ENCODE measurements at regions not wholly inside any gene's neighbourhood (a gene's known extent, or its start where the extent isn't known, plus 50 kb on each side); places are given as distances from the start of the nearest gene placed in this dataset.
A peak's percentile ranks its signal among the peaks of the same experiment; 100 is the strongest.
"Not testable (repeated sequence)": the region's sequence is repeated elsewhere in the genome, so short reads cannot be mapped to it uniquely, and the experiment has no call there.

- not testable (repeated sequence) for H3K4me2 ChIP-seq (ENCODE audit: insufficient read depth, low read length); H3K27ac ChIP-seq (ENCODE audit: low read depth, low read length); H4K20me1 ChIP-seq (ENCODE audit: insufficient read depth, low read length); DNase-seq (ENCODE audit: insufficient read length, low spot score, missing footprints); H3K36me3 ChIP-seq (ENCODE audit: insufficient read depth, low read length); H3K4me3 ChIP-seq (ENCODE audit: insufficient read depth, low read length); H3K79me2 ChIP-seq (ENCODE audit: insufficient read depth, low read length); H2AFZ ChIP-seq (ENCODE audit: low read length); H3K27me3 ChIP-seq (ENCODE audit: insufficient read depth, low read length); H3K9me3 ChIP-seq (ENCODE audit: low read depth, low read length); H3K4me1 ChIP-seq (ENCODE audit: insufficient read depth, low read length)
These were observed 687.6 kb upstream of the DEFB115 start for GRCh38 chr20:30569867-30570266.

- not testable (repeated sequence) for H3K4me3 ChIP-seq (ENCODE audit: insufficient read depth, low read length); H3K9me3 ChIP-seq (ENCODE audit: low read depth, low read length); H3K4me1 ChIP-seq (ENCODE audit: insufficient read depth, low read length); H3K27ac ChIP-seq (ENCODE audit: low read depth, low read length); H3K4me2 ChIP-seq (ENCODE audit: insufficient read depth, low read length); H4K20me1 ChIP-seq (ENCODE audit: insufficient read depth, low read length); DNase-seq (ENCODE audit: insufficient read length, low spot score, missing footprints); H3K27me3 ChIP-seq (ENCODE audit: insufficient read depth, low read length); H2AFZ ChIP-seq (ENCODE audit: low read length); H3K36me3 ChIP-seq (ENCODE audit: insufficient read depth, low read length); H3K79me2 ChIP-seq (ENCODE audit: insufficient read depth, low read length)
These were observed 686.8 kb upstream of the DEFB115 start for GRCh38 chr20:30570622-30571021.

GRCh38 chr20:30574337-30574736 is 683.1 kb upstream of the DEFB115 start:
- H3K9me3 ChIP-seq (ENCODE audit: low read depth, low read length); H3K4me1 ChIP-seq (ENCODE audit: insufficient read depth, low read length); H2AFZ ChIP-seq (ENCODE audit: low read length); H3K27ac ChIP-seq (ENCODE audit: low read depth, low read length); H3K79me2 ChIP-seq (ENCODE audit: insufficient read depth, low read length); H4K20me1 ChIP-seq (ENCODE audit: insufficient read depth, low read length); H3K4me2 ChIP-seq (ENCODE audit: insufficient read depth, low read length); H3K36me3 ChIP-seq (ENCODE audit: insufficient read depth, low read length); DNase-seq (ENCODE audit: insufficient read length, low spot score, missing footprints); H3K4me3 ChIP-seq (ENCODE audit: insufficient read depth, low read length); H3K27me3 ChIP-seq (ENCODE audit: insufficient read depth, low read length): not testable (repeated sequence)

GRCh38 chr20:30579069-30579468 is 678.4 kb upstream of the DEFB115 start:
- not testable (repeated sequence) for H3K36me3 ChIP-seq (ENCODE audit: insufficient read depth, low read length); DNase-seq (ENCODE audit: insufficient read length, low spot score, missing footprints); H3K4me1 ChIP-seq (ENCODE audit: insufficient read depth, low read length); H3K27me3 ChIP-seq (ENCODE audit: insufficient read depth, low read length); H4K20me1 ChIP-seq (ENCODE audit: insufficient read depth, low read length); H3K4me3 ChIP-seq (ENCODE audit: insufficient read depth, low read length); H3K79me2 ChIP-seq (ENCODE audit: insufficient read depth, low read length); H3K27ac ChIP-seq (ENCODE audit: low read depth, low read length); H3K9me3 ChIP-seq (ENCODE audit: low read depth, low read length); H3K4me2 ChIP-seq (ENCODE audit: insufficient read depth, low read length); H2AFZ ChIP-seq (ENCODE audit: low read length)

- H3K4me1 ChIP-seq (ENCODE audit: insufficient read depth, low read length); H4K20me1 ChIP-seq (ENCODE audit: insufficient read depth, low read length); H3K36me3 ChIP-seq (ENCODE audit: insufficient read depth, low read length); DNase-seq (ENCODE audit: insufficient read length, low spot score, missing footprints); H3K79me2 ChIP-seq (ENCODE audit: insufficient read depth, low read length); H3K9me3 ChIP-seq (ENCODE audit: low read depth, low read length); H3K27ac ChIP-seq (ENCODE audit: low read depth, low read length); H3K27me3 ChIP-seq (ENCODE audit: insufficient read depth, low read length): not testable (repeated sequence)
- peak overlapping the region; percentile 80 for H2AFZ ChIP-seq (ENCODE audit: low read length)
- peak overlapping the region; percentile 58 for H3K4me3 ChIP-seq (ENCODE audit: insufficient read depth, low read length)
- H3K4me2 ChIP-seq (ENCODE audit: insufficient read depth, low read length) = peak overlapping the region; percentile 57
These were observed 677.5 kb upstream of the DEFB115 start for GRCh38 chr20:30579824-30580438.

GRCh38 chr20:30581839-30582238 is 675.6 kb upstream of the DEFB115 start:
- H3K79me2 ChIP-seq (ENCODE audit: insufficient read depth, low read length); H4K20me1 ChIP-seq (ENCODE audit: insufficient read depth, low read length); H2AFZ ChIP-seq (ENCODE audit: low read length); DNase-seq (ENCODE audit: insufficient read length, low spot score, missing footprints); H3K4me2 ChIP-seq (ENCODE audit: insufficient read depth, low read length); H3K27me3 ChIP-seq (ENCODE audit: insufficient read depth, low read length); H3K36me3 ChIP-seq (ENCODE audit: insufficient read depth, low read length); H3K9me3 ChIP-seq (ENCODE audit: low read depth, low read length); H3K4me1 ChIP-seq (ENCODE audit: insufficient read depth, low read length); H3K4me3 ChIP-seq (ENCODE audit: insufficient read depth, low read length); H3K27ac ChIP-seq (ENCODE audit: low read depth, low read length): not testable (repeated sequence)

GRCh38 chr20:30584403-30584802 is 673.1 kb upstream of the DEFB115 start:
- H3K36me3 ChIP-seq (ENCODE audit: insufficient read depth, low read length); H3K4me1 ChIP-seq (ENCODE audit: insufficient read depth, low read length); H3K27me3 ChIP-seq (ENCODE audit: insufficient read depth, low read length); H3K4me2 ChIP-seq (ENCODE audit: insufficient read depth, low read length); H3K79me2 ChIP-seq (ENCODE audit: insufficient read depth, low read length); H3K4me3 ChIP-seq (ENCODE audit: insufficient read depth, low read length); H4K20me1 ChIP-seq (ENCODE audit: insufficient read depth, low read length); H2AFZ ChIP-seq (ENCODE audit: low read length); DNase-seq (ENCODE audit: insufficient read length, low spot score, missing footprints); H3K27ac ChIP-seq (ENCODE audit: low read depth, low read length); H3K9me3 ChIP-seq (ENCODE audit: low read depth, low read length): not testable (repeated sequence)

GRCh38 chr20:30585244-30585796 is 672.1 kb upstream of the DEFB115 start:
- H3K4me2 ChIP-seq (ENCODE audit: insufficient read depth, low read length); H3K36me3 ChIP-seq (ENCODE audit: insufficient read depth, low read length); H3K4me1 ChIP-seq (ENCODE audit: insufficient read depth, low read length); DNase-seq (ENCODE audit: insufficient read length, low spot score, missing footprints); H3K9me3 ChIP-seq (ENCODE audit: low read depth, low read length); H3K27me3 ChIP-seq (ENCODE audit: insufficient read depth, low read length); H3K79me2 ChIP-seq (ENCODE audit: insufficient read depth, low read length); H3K4me3 ChIP-seq (ENCODE audit: insufficient read depth, low read length); H3K27ac ChIP-seq (ENCODE audit: low read depth, low read length); H4K20me1 ChIP-seq (ENCODE audit: insufficient read depth, low read length); H2AFZ ChIP-seq (ENCODE audit: low read length): not testable (repeated sequence)

GRCh38 chr20:30586178-30586577 is 671.3 kb upstream of the DEFB115 start:
- H3K27me3 ChIP-seq (ENCODE audit: insufficient read depth, low read length); H3K9me3 ChIP-seq (ENCODE audit: low read depth, low read length); H3K79me2 ChIP-seq (ENCODE audit: insufficient read depth, low read length); H3K27ac ChIP-seq (ENCODE audit: low read depth, low read length); H3K4me1 ChIP-seq (ENCODE audit: insufficient read depth, low read length); H3K4me2 ChIP-seq (ENCODE audit: insufficient read depth, low read length); H2AFZ ChIP-seq (ENCODE audit: low read length); H3K4me3 ChIP-seq (ENCODE audit: insufficient read depth, low read length); H3K36me3 ChIP-seq (ENCODE audit: insufficient read depth, low read length); DNase-seq (ENCODE audit: insufficient read length, low spot score, missing footprints); H4K20me1 ChIP-seq (ENCODE audit: insufficient read depth, low read length): not testable (repeated sequence)

All from osteoblast (primary cell).